Prostate gland (tissue), 2 donors: ENCODE measurements at regions not wholly inside any gene's neighbourhood (a gene's known extent, or its start where the extent isn't known, plus 50 kb on each side); places are given as distances from the start of the nearest gene placed in this dataset.

Source experiments
- DNase-seq: peaks from one replicate; pipeline ENCODE4 v3.0.0-alpha.2; 2019; ENCODE audit warnings: low spot score
- H3K27ac ChIP-seq, 2 donors: fragments of 200-600 bp; sonication (generic); 2 replicates each; pipeline ENCODE4 v1.5.1; 2017 to 2019
- H3K27me3 ChIP-seq: fragments of 200-600 bp; sonication (generic); replicated peaks from 2 replicates; pipeline ENCODE4 v1.5.1; 2019; ENCODE audit not compliant: insufficient read depth
- H3K36me3 ChIP-seq, 2 donors: fragments of 200-600 bp; sonication (generic); 1 replicate in 1 of 2; 2 replicates in 1 of 2; pipeline versions ENCODE4 v1.5.1 to v1.8.1; 2017 to 2019
- H3K4me1 ChIP-seq: fragments of 200-600 bp; sonication (generic); replicated peaks from 2 replicates; pipeline ENCODE4 v1.5.1; 2019
- H3K4me3 ChIP-seq, 2 donors: fragments of 200-600 bp; sonication (generic); 2 replicates each; pipeline ENCODE4 v1.5.1; 2017 to 2019
- H3K9me3 ChIP-seq: fragments of 200-600 bp; sonication (generic); 2 replicates; pipeline ENCODE4 v1.5.1; 2017
- POLR2A ChIP-seq: fragments of 450-650 bp; IDR thresholded peaks from one replicate; pipeline ENCODE4 v1.6.1; 2016; ENCODE audit warnings: antibody characterized with exemption, mild to moderate bottlenecking
- POLR2AphosphoS5 ChIP-seq: sonication (generic); formaldehyde crosslinking; IDR thresholded peaks from one replicate; pipeline ENCODE4 v1.6.1; 2017; ENCODE audit warnings: antibody characterized with exemption
- WGBS: methylation state at CpG from one replicate; pipeline ENCODE4 v1.1.5; 2018; 5-methylcytosine and 5-hydroxymethylcytosine counted together
- intact Hi-C: fragments of 100-400 bp; cut with DNase I; formaldehyde crosslinking; loops from one replicate; pipeline ENCODE4 v1.14.2; 2022
- TF ChIP-seq, protein P1 (sequence below), 4 experiments: fragments of 200-600 bp in 2 of 4; fragments of 450-650 bp in 2 of 4; sonication (generic) in 2 of 4; IDR thresholded peaks; 1 replicate in 3 of 4; 2 replicates in 1 of 4; pipeline ENCODE4 v1.5.1; 2016 to 2019; ENCODE audit warnings: antibody characterized with exemption in 4 of 4, mild to moderate bottlenecking in 2 of 4, moderate library complexity in 2 of 4

DNA sequence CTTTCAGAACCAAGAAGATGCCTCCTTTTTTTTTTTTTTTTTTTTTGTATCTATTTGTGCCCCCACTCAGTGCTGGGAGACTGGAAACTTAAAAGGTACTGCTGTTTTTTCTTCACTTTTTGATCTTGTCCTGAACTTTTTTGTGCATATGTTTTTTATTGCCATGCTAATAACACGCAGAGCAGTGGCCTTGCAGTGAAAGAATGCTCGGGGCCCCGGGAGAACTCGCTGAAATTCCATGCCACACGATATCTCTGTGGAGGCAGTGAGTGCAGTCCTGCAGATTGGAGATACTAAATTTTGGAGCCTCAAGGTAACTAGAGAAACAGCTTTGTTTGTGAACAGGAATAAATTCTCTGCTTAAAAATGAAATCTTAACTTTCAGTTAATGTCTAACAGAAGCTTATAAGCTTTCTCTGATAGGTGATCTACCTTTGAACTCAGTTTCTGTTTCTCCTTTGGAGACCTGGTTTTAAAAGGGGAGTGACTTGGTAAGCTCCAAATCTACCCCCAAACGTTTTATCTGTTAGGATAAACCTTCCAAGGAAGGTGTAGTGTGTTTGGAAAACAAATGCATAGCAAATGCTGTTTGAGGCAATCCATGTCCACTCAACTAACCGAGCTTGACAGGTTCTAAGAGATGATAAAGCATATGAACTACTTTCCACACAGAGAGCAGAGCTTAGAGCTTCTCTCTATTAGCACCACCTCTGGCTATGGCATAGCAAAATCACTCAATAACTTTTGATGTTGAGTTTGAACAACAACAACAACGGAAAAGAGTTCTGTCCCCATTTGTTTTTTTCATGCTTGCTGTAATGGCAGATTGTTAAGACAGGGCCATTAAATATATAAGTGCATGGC is 113.7 kb upstream of the PLXNA2 start:
- DNase-seq, result no peak
- no peaks in the 10 kb centered on the region for H3K36me3 ChIP-seq
- no peak overlapping the region for H3K4me3 ChIP-seq
- WGBS, result 46% methylated on average over 8 of the region's 8 CpGs
- TF ChIP-seq POLR2AphosphoS5 (no peak), POLR2A (no peak)
- TF ChIP-seq, protein P1, sequence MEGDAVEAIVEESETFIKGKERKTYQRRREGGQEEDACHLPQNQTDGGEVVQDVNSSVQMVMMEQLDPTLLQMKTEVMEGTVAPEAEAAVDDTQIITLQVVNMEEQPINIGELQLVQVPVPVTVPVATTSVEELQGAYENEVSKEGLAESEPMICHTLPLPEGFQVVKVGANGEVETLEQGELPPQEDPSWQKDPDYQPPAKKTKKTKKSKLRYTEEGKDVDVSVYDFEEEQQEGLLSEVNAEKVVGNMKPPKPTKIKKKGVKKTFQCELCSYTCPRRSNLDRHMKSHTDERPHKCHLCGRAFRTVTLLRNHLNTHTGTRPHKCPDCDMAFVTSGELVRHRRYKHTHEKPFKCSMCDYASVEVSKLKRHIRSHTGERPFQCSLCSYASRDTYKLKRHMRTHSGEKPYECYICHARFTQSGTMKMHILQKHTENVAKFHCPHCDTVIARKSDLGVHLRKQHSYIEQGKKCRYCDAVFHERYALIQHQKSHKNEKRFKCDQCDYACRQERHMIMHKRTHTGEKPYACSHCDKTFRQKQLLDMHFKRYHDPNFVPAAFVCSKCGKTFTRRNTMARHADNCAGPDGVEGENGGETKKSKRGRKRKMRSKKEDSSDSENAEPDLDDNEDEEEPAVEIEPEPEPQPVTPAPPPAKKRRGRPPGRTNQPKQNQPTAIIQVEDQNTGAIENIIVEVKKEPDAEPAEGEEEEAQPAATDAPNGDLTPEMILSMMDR (IDR thresholded peaks at IDR 0.05), result no peak
- H3K27me3 ChIP-seq, result no peaks in the 10 kb centered on the region
- H3K27ac ChIP-seq, result no peak overlapping the region
- H3K4me1 ChIP-seq, result no peaks in the 10 kb centered on the region
- no peaks in the 10 kb centered on the region for H3K9me3 ChIP-seq
- intact Hi-C loops, result no loop called here

DNA sequence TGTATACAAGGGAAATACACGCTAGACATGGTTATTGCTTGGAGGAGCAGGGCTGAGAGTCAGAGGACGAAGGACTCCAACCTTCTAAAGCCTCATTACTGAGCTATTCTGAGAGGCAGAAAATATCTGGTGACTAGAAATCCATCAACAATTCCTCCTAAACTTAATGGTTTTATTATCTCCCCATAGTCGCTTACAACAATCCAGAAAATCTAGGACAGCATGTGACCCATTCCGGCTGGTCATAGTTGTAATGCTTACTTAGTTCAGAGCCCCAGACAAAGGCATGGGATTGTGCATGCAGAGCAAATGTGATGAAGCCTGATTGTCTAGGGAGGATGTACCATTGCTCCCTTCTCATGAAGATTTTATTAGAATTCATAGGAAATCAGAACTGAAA is 114.5 kb upstream of the PLXNA2 start:
- Histone ChIP-seq H3K36me3 (no peaks in the 10 kb centered on the region), H3K4me3 (no peak overlapping the region), H3K4me1 (no peaks in the 10 kb centered on the region), H3K27ac (no peak overlapping the region), H3K27me3 (no peaks in the 10 kb centered on the region), H3K9me3 (no peaks in the 10 kb centered on the region)
- intact Hi-C loops, result no loop called here
- TF ChIP-seq POLR2AphosphoS5, result no peak
- no peak for DNase-seq
- WGBS, result 92% methylated on average over 4 of the region's 4 CpGs

DNA sequence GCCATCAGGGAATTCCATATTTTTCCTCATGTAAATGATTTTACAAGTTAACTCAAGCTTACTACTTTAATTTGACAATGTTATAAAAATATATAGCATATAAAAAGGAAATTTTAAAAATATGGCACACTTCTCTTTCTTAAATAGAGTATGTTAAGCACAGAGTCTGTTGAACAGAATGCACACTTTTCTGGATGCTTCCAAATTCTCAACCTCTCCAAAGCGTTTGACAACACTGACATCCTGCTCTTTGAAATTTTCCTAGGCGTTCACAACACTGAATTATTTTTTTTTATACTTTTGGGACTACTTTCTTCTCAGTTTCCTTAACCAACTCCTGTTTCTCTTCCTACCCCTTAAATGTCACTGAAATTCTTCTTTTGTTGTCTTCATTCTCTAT is 117.8 kb upstream of the PLXNA2 start:
- Histone ChIP-seq H3K27me3 (no peaks in the 10 kb centered on the region), H3K27ac (no peak overlapping the region), H3K4me1 (no peaks in the 10 kb centered on the region), H3K9me3 (no peaks in the 10 kb centered on the region), H3K36me3 (no peaks in the 10 kb centered on the region), H3K4me3 (no peak overlapping the region)
- 87% methylated on average over 2 of the region's 2 CpGs for WGBS
- intact Hi-C loops, result no loop called here
- no peak for DNase-seq
- TF ChIP-seq, protein P1 (IDR thresholded peaks at IDR 0.05), result no peak
- TF ChIP-seq POLR2AphosphoS5 (no peak), POLR2A (no peak)

DNA sequence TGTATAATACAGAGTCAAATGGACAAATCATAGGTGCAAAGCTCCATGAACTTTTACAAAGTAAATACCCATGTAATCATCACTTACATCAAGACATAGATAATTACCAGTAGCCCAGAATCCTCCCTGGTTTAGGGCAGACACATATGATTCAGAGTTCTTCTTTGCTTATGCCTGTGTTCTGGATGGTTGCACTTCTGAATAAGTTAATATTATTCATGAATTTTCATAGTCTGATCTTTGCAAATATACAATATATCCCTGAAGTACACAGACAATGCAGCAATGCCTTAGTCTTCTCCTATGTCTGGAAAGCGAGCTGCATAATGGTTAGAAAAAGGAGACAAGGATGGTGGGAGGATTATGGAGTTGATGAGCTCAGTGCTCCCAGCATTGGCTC is 122.4 kb upstream of the PLXNA2 start:
- H3K4me3 ChIP-seq, result no peak overlapping the region
- TF ChIP-seq, protein P1 (IDR thresholded peaks at IDR 0.05), result no peak
- TF ChIP-seq POLR2A (no peak), POLR2AphosphoS5 (no peak)
- 89% methylated on average over 1 of the region's 1 CpG for WGBS
- no peaks in the 10 kb centered on the region for H3K9me3 ChIP-seq
- H3K36me3 ChIP-seq, result no peaks in the 10 kb centered on the region
- no peak overlapping the region for H3K27ac ChIP-seq
- no peak for DNase-seq
- H3K27me3 ChIP-seq, result no peaks in the 10 kb centered on the region
- H3K4me1 ChIP-seq, result no peaks in the 10 kb centered on the region
- intact Hi-C loops, result no loop called here

DNA sequence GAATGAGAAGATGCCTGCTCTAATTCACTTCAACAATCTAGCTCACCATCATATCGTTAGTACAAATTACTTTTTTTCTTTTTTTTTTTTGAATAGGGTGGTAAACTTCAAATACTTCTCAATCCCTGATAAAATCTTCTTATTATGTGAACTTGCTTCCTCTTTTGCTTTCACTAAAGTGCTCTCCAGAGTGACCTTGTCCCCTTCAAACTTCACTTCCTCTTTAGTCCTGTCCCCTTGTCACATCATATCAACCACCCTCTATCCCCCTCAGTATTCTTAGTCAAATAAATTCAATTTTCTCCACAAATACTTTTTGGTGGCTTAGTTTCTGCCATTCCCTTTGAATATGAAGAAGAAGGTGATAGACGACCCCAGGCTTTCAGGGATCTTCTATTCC is 124.9 kb upstream of the PLXNA2 start:
- 27% methylated on average over 2 of the region's 2 CpGs for WGBS
- Histone ChIP-seq H3K27ac (no peak overlapping the region), H3K27me3 (no peaks in the 10 kb centered on the region), H3K36me3 (no peaks in the 10 kb centered on the region), H3K4me3 (no peak overlapping the region), H3K4me1 (no peaks in the 10 kb centered on the region), H3K9me3 (no peaks in the 10 kb centered on the region)
- TF ChIP-seq POLR2AphosphoS5 (no peak), POLR2A (no peak)
- TF ChIP-seq, protein P1 (IDR thresholded peaks at IDR 0.05), result no peak
- intact Hi-C loops, result no loop called here
- DNase-seq, result no peak
